Hepatocyte (in vitro differentiated cells): ENCODE measurements at regions not wholly inside any gene's neighbourhood (a gene's known extent, or its start where the extent isn't known, plus 50 kb on each side); places are given as distances from the start of the nearest gene placed in this dataset.

ENCODE experiments used
- DNase-seq: peaks from one replicate; pipeline ENCODE4 v3.0.0-alpha.2; 2016; ENCODE audit warnings: low spot score
- H2AFZ ChIP-seq: fragments of 200-600 bp; sonication (generic); 2 replicates; pipeline ENCODE4 v1.6.0; 2016; ENCODE audit warnings: antibody characterized with exemption, mild to moderate bottlenecking
- H3K27ac ChIP-seq: fragments of 200-600 bp; sonication (generic); 2 replicates; pipeline ENCODE4 v1.5.1; 2016; ENCODE audit warnings: mild to moderate bottlenecking
- H3K27me3 ChIP-seq: fragments of 200-600 bp; sonication (generic); 2 replicates; pipeline ENCODE4 v1.6.1; 2016
- H3K36me3 ChIP-seq: fragments of 200-600 bp; sonication (generic); replicated peaks from 2 replicates; pipeline ENCODE4 v1.5.1; 2016; ENCODE audit warnings: low read depth; ENCODE audit not compliant: insufficient read depth
- H3K4me1 ChIP-seq: fragments of 200-600 bp; sonication (generic); 2 replicates; pipeline ENCODE4 v1.5.1; 2016; ENCODE audit warnings: mild to moderate bottlenecking, moderate library complexity; ENCODE audit not compliant: insufficient read depth
- H3K4me2 ChIP-seq: fragments of 200-600 bp; sonication (generic); 2 replicates; pipeline ENCODE4 v1.6.0; 2016
- H3K4me3 ChIP-seq: fragments of 200-600 bp; sonication (generic); 2 replicates; pipeline ENCODE4 v1.5.1; 2016; ENCODE audit warnings: mild to moderate bottlenecking
- H3K79me2 ChIP-seq: fragments of 200-600 bp; sonication (generic); 2 replicates; pipeline ENCODE4 v1.6.0; 2017; ENCODE audit warnings: mild to moderate bottlenecking
- H3K9me2 ChIP-seq: fragments of 200-600 bp; sonication (generic); replicated peaks from 2 replicates; pipeline ENCODE4 v1.6.0; 2017; ENCODE audit warnings: mild to moderate bottlenecking; ENCODE audit not compliant: insufficient read depth
- H3K9me3 ChIP-seq: fragments of 200-600 bp; sonication (generic); 2 replicates; pipeline ENCODE4 v1.5.1; 2016; ENCODE audit warnings: low read depth, mild to moderate bottlenecking
- H4K20me1 ChIP-seq: fragments of 200-600 bp; sonication (generic); 2 replicates; pipeline ENCODE4 v1.6.0; 2016; ENCODE audit warnings: mild to moderate bottlenecking; ENCODE audit not compliant: insufficient read depth, poor library complexity, severe bottlenecking
- EZH2 ChIP-seq: fragments of 200-600 bp; sonication (generic); IDR thresholded peaks from 2 replicates; pipeline ENCODE4 v1.6.1; 2016; ENCODE audit warnings: antibody characterized with exemption, mild to moderate bottlenecking, borderline replicate concordance
- EZH2phosphoT487 ChIP-seq: fragments of 200-600 bp; sonication (generic); IDR thresholded peaks from one replicate; pipeline ENCODE4 v1.6.1; 2018; ENCODE audit warnings: antibody characterized with exemption, mild to moderate bottlenecking, low read depth, moderate library complexity; ENCODE audit not compliant: unreplicated experiment, severe bottlenecking
- WGBS: methylation state at CpG from one replicate; pipeline ENCODE4 v1.1.6; 2016; ENCODE audit warnings: low lambda C conversion rate; ENCODE audit errors: missing lambda C conversion rate; 5-methylcytosine and 5-hydroxymethylcytosine counted together
- TF ChIP-seq, protein P1 (sequence below): fragments of 200-600 bp; sonication (generic); IDR thresholded peaks from 2 replicates; pipeline ENCODE4 v1.5.1; 2016; ENCODE audit warnings: antibody characterized with exemption, mild to moderate bottlenecking; ENCODE audit not compliant: poor library complexity

GRCh38 chr3:182713743-182714517 is 79.4 kb upstream of the ATP11B start:
- H3K27me3 ChIP-seq = no peaks in the 10 kb centered on the region
- H3K4me3 ChIP-seq = no peak overlapping the region
- peak; percentile 79 for DNase-seq
- H3K27ac ChIP-seq = no peak overlapping the region
- H3K9me3 ChIP-seq = no peaks in the 10 kb centered on the region
- no peak overlapping the region for H2AFZ ChIP-seq
- H3K4me2 ChIP-seq = no peak overlapping the region
- TF ChIP-seq, protein P1, sequence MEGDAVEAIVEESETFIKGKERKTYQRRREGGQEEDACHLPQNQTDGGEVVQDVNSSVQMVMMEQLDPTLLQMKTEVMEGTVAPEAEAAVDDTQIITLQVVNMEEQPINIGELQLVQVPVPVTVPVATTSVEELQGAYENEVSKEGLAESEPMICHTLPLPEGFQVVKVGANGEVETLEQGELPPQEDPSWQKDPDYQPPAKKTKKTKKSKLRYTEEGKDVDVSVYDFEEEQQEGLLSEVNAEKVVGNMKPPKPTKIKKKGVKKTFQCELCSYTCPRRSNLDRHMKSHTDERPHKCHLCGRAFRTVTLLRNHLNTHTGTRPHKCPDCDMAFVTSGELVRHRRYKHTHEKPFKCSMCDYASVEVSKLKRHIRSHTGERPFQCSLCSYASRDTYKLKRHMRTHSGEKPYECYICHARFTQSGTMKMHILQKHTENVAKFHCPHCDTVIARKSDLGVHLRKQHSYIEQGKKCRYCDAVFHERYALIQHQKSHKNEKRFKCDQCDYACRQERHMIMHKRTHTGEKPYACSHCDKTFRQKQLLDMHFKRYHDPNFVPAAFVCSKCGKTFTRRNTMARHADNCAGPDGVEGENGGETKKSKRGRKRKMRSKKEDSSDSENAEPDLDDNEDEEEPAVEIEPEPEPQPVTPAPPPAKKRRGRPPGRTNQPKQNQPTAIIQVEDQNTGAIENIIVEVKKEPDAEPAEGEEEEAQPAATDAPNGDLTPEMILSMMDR = peak; percentile 77
- TF ChIP-seq EZH2phosphoT487 = no peak
- H3K79me2 ChIP-seq = no peaks in the 10 kb centered on the region
- H3K4me1 ChIP-seq = peaks cover 11% of the 10 kb centered on the region
- no peaks in the 10 kb centered on the region for H3K36me3 ChIP-seq
- 36% methylated on average over 4 of the region's 4 CpGs for WGBS
- H3K9me2 ChIP-seq = no peaks in the 10 kb centered on the region
- H4K20me1 ChIP-seq = no peaks in the 10 kb centered on the region

- H3K79me2 ChIP-seq = no peaks in the 10 kb centered on the region
- DNase-seq = no peak
- H2AFZ ChIP-seq = no peak overlapping the region
- no peaks in the 10 kb centered on the region for H3K27me3 ChIP-seq
- no peak overlapping the region for H3K27ac ChIP-seq
- no peaks in the 10 kb centered on the region for H3K9me3 ChIP-seq
- 94% methylated on average over 2 of the region's 2 CpGs for WGBS
- TF ChIP-seq EZH2phosphoT487 (no peak), EZH2 (no peak)
- TF ChIP-seq, protein P1 = no peak
- no peak overlapping the region for H3K4me3 ChIP-seq
- no peaks in the 10 kb centered on the region for H4K20me1 ChIP-seq
- H3K4me2 ChIP-seq = no peak overlapping the region
- H3K36me3 ChIP-seq = no peaks in the 10 kb centered on the region
- H3K9me2 ChIP-seq = no peaks in the 10 kb centered on the region
- H3K4me1 ChIP-seq = peaks cover 11% of the 10 kb centered on the region
Observed at GRCh38 chr3:182715006-182715405, 78.3 kb upstream of the ATP11B start.

DNA sequence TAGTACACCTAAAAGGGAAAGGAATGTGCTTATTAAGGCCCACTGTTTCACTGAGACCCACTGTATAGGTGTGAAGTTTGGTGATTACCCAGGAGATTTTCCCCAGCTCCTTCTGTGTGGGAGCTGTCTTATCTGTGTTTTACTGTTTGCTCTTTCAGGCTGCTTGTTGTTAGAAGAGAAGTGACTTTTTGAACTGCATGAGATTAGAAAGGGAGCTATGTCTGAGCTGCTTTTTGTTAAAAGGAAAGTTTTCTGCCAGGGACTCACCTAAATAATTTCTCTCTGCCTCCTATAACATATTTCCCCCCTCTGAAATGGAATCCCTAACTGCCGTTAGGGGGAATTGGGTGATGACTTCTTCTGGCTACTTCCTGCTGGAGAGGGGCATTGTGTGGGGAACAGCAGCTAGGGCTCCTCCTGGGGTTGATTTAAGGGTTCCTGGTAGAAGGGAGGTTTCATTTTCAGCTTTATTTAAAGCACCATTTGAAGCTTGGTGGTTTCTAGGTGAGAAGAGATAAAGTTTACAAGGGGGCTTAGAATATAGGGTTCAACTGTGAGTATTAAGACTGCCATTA is 77.1 kb upstream of the ATP11B start:
- DNase-seq = peak; percentile 17
- Histone ChIP-seq H2AFZ (no peak overlapping the region), H3K27me3 (no peaks in the 10 kb centered on the region), H3K9me2 (no peaks in the 10 kb centered on the region), H3K36me3 (no peaks in the 10 kb centered on the region), H3K9me3 (no peaks in the 10 kb centered on the region), H3K4me2 (no peak overlapping the region), H3K79me2 (no peaks in the 10 kb centered on the region), H3K4me1 (peaks cover 11% of the 10 kb centered on the region), H4K20me1 (no peaks in the 10 kb centered on the region), H3K27ac (peak overlapping the region; percentile 6), H3K4me3 (no peak overlapping the region)
- TF ChIP-seq EZH2 = no peak
- TF ChIP-seq EZH2phosphoT487 = peak; percentile 93
- TF ChIP-seq, protein P1 = no peak
- 48% methylated on average over 1 of the region's 1 CpG for WGBS
